ENCODE measurements at regions not wholly inside any gene's neighbourhood (a gene's known extent, or its start where the extent isn't known, plus 50 kb on each side); places are given as distances from the start of the nearest gene placed in this dataset.

- no peak for DNase-seq
Observed at GRCh38 chr1:30417001-30417700, 306.2 kb downstream of the MATN1 start.

GRCh38 chr1:30416221-30416820 is 307.1 kb downstream of the MATN1 start:
- DNase-seq: no peak

- DNase-seq: no peak
Observed at GRCh38 chr1:30415171-30415940, 308.0 kb downstream of the MATN1 start.

- no peak for DNase-seq
Observed at GRCh38 chr1:30414851-30415165, 308.6 kb downstream of the MATN1 start.

GRCh38 chr1:30414086-30414850 is 309.1 kb downstream of the MATN1 start:
- DNase-seq: no peak

- DNase-seq: no peak
Observed at GRCh38 chr1:30413606-30414005, 309.8 kb downstream of the MATN1 start.

- DNase-seq: no peak
Observed at GRCh38 chr1:30413111-30413440, 310.3 kb downstream of the MATN1 start.

- no peak for DNase-seq
Observed at GRCh38 chr1:30412241-30413110, 310.9 kb downstream of the MATN1 start.

GRCh38 chr1:30411206-30411605 is 312.2 kb downstream of the MATN1 start:
- DNase-seq: no peak

- no peak for DNase-seq
Observed at GRCh38 chr1:30410153-30410851, 313.1 kb downstream of the MATN1 start.

- no peak for DNase-seq
Observed at GRCh38 chr1:30409476-30410152, 313.8 kb downstream of the MATN1 start.

- no peak for DNase-seq
Observed at GRCh38 chr1:30407865-30408580, 315.4 kb downstream of the MATN1 start.

GRCh38 chr1:30406996-30407864 is 316.2 kb downstream of the MATN1 start:
- no peak for DNase-seq

GRCh38 chr1:30405631-30406212 is 317.7 kb downstream of the MATN1 start:
- no peak for DNase-seq

- no peak for DNase-seq
Observed at GRCh38 chr1:30405081-30405480, 318.3 kb downstream of the MATN1 start.

GRCh38 chr1:30404341-30404740 is 319.0 kb downstream of the MATN1 start:
- no peak for DNase-seq

- no peak for DNase-seq
Observed at GRCh38 chr1:30403726-30404125, 319.7 kb downstream of the MATN1 start.

GRCh38 chr1:30403061-30403645 is 320.2 kb downstream of the MATN1 start:
- DNase-seq: no peak

- DNase-seq: no peak
Observed at GRCh38 chr1:30402031-30402430, 321.4 kb downstream of the MATN1 start.
